Activated CD8-positive, alpha-beta memory T cell treated with anti-CD3 and anti-CD28 coated beads for 1 hour (primary cell): ENCODE measurements at regions not wholly inside any gene's neighbourhood (a gene's known extent, or its start where the extent isn't known, plus 50 kb on each side); places are given as distances from the start of the nearest gene placed in this dataset.
"Not testable (repeated sequence)": the region's sequence is repeated elsewhere in the genome, so short reads cannot be mapped to it uniquely, and the experiment has no call there.

ENCODE experiments used
- DNase-seq, 2 donors: peaks; one replicate each; pipeline ENCODE4 v3.0.0-alpha.2; 2020; ENCODE audit warnings: low read depth in 1 of 2; ENCODE audit errors: extremely low read depth in 1 of 2

DNA sequence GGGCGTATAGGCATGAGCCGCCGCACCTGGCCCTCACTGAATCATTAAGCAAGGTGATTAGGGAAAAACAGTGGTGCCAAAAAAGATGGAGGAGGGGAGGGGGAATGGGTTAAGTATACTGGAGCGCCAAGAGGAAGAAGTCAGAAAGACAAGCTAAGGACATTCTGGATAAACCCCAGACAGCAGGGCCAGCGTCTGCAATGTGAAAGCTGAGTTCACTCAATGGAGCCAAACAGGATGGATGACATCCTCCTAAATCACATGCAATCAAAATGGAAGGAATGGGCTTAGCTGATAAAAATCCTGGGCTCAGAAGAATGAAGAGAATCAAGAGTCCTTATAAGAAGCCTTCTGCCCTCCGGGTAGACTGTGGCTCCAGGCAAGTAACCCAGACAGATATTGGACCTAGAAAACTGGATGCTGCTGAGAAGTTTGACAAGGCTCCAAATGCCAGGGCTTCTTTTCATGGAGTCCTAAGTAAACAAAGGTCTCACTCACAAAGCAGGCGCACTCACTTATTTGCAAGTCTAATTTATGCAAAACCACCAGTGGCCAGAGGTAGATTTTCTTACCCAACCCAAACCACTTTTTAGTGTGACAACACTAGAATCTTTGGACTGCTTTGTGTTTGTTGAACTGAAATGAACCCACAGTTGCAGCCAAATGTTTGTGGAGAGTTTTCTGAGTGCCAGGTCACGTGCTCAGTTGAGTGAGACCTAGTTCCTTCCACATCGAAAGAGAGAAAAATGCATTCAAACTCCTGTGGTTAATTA, 519.1 kb upstream of the AUTS2 start:
- DNase-seq, result no peak

DNA sequence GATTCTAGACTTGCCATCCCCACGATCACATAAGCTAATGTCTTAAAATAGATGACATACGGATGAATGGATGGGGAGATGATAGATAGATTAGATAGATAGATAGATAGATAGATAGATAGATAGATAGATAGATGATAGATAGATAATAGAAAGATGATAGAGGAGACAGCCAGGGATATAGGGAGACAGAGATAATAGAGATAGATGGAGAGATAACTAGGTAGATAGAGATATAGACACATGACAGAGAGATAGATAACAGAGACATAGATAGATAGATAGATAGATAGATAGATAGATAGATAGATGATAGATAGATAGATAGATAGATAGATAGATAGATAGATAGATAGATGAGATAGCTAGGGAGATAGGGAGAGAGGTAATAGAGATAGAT, 511.0 kb upstream of the AUTS2 start:
- not testable (repeated sequence) for DNase-seq

DNA sequence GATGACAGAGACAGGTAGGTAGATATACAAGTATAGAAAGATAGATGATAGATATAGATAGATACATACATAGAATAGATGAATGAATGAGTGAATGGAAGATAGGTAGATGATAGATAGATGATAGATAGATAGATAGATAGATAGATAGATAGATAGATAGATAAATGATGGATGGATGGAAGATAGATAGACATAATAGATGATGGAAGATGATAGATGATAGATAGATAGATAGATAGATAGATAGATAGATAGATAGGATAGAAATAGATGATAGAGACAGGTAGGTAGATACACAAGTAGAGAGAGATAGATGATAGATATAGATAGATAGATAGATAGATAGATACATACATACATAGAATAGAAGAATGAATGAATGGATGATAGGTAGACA, 510.1 kb upstream of the AUTS2 start:
- no peak for DNase-seq

DNA sequence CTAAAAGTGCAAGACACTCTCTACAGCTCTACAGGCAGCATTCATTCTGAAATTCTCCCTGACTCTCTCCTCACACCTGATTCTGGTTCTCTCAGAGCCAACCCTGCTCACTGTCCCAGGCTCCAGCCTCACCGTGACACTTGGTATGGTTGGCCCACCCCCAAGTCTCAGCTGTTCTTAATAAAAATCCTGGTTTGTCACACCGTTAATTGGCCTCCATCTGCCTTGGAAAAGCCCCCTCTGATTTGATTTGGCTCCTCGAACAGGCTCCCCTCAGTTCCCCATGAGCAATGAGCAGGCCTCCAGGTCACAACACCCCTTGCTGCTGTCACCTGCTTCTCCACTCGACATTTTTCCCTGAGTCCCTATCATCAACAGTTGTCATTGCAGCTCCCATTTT, 507.3 kb upstream of the AUTS2 start:
- no peak for DNase-seq

DNA sequence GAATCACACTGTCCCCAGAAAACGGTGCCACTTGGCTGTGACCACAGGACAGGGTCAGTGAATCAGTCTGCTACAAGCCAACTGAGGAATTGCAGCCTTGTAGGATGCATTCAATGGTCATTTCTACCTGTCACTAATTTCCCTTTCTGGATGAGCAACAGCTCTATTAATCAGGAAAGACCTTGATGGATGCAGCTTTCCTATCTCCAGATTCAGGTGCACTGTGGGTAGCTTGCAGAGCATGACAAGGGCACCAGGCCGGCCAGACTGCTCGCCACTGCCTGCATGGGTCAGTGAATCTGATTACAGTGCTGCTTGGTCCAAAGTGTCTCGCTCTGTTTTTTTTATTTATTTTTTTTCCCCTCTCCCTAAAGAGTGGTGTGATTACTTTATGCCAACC, 506.8 kb upstream of the AUTS2 start:
- no peak for DNase-seq

DNA sequence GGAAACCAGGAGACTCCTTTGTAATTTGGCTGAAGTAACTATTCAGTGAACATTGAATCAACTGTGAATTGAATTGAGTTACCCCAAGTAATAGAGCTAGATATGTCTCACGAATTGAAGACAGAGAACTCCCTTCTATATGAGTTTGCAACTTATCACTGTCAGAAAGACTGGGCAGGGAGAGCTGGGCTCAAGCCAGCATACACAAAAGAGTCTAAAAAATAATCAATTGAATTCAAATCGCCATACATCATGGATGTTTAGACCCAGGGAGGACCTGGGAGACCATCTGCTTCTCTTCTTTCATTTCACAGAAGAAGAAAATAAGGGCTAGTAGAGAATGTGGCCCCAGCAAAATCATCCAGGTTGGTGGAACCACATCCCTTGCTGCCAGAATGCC, 503.1 kb upstream of the AUTS2 start:
- no peak for DNase-seq

DNA sequence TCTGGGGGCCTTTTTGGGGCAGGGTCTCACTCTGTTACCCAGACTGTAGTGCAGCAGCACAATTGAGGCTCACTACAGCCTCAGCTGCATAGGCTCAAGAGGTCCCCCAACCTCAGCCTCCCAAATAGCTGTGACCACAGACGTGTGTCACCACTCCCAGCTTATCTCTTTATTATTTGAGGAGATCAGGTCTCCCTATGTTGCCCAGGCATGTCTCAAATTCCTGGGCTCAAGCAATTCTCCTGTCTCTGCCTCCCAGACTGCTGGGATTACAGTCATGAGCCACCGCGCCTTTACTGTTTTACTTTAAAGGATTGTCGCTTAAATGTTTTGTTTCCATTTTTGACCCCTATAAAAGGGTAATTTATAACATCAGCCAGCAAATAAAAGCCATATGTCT, 502.6 kb upstream of the AUTS2 start:
- no peak for DNase-seq

DNA sequence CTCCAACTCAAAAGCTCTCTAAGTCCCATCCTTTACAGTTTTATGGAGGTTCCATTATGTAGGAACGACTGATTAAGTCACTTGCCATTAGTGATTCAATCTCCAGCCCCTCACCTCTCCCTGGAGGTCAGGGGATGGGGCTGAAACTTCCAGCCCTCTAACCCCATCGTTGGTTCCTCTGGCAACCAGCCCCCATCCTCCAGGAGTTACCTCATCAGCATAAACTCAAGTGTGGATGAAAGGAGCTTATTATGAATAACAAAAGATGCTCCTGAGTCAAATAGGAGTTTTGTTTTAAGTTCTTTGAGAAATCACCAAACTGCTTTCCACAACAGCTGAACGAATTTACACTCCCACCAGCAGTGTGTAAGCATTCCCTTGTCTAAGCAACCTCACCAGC, 494.3 kb upstream of the AUTS2 start:
- no peak for DNase-seq

DNA sequence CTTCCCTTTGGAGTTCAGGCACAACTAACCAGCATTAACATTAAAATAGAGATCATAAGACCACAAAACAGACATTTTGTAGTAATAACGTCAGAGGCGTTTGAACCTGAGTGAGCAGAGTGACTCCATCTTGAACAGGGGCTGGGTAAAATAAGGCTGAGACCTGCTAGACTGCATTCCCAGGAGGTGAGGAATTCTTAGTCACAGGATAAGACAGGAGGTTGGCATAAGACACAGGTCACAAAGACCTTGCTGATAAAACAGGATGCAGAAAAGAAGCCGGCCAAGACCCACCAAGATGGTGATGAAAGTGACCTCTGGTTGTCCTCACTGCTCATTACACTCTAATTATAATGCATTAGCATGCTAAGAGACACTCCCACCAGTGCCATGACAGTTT, 493.2 kb upstream of the AUTS2 start:
- no peak for DNase-seq

DNA sequence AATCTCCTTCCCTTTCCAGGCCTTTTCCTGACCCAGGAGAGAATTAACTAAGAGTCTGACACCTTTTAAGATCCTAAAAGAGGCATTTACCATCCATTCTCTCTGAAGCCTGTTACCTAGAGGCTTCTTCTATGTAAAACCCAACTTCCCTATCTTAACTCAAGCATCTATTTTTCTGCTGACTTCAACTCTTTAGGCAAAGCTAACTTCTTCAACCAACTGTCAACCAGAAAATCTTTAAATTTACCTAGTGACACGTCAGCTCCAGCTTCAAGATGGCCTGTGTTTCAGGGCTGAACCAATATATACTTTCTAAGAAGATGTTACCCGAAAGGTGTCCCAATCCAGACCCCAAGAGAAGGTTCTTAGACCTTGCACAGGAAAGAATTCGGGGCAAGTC, 492.3 kb upstream of the AUTS2 start:
- no peak for DNase-seq

DNA sequence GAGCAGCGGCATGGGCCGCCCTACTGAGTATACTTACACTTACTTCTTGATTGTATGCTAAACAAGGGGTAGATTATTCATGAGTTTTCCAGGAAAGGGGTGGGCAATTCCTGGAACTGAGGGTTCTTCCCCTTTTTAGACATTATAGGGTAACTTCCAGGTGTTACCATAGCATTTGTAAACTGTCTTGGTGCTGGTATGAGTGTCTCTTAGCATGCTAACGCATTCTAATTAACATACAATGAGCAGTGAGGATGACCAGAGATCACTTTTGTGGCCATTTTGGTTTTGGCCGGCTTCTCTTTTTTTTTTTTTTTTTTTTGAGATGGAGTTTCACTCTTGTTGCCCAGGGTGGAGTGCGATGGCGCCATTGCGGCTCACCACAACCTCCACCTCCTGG, 491.8 kb upstream of the AUTS2 start:
- DNase-seq, result not testable (repeated sequence)

DNA sequence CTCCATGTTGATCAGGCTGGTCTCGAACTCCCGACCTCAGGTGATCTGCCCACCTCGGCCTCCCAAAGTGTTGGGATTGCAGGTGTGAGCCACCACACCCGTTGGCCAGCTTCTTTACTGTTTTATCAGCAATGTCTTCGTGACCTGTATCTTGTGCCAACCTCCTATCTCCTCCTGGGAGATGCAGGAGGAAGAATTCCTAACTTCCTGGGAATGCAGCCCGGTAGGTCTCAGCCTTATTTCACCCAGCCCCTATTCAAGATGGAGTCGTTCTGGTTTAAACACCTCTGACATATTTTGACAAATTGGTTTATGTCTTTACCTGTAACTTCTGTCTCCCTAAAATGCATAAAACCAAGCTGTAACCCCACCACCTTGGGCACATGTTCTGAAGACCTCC, 491.3 kb upstream of the AUTS2 start:
- not testable (repeated sequence) for DNase-seq

DNA sequence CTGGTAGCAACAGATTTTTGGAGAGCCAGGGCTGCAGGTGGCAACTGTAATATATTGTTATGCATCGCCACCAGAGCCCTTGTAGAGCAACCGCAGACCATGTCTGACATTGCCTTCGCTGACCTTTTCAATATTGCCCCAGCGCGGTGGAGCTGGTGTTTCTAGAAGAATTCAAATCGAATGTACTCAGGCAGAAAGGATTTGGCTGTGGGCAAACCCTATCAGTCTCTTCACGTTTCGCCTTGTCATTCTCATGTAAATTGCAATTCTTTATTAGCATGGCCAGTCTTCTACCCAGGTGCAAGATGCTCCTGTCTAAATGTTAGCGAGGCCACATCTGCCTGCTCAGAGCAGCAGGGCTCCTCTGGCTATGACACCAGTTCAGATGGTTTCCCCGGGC, 490.2 kb upstream of the AUTS2 start:
- no peak for DNase-seq

DNA sequence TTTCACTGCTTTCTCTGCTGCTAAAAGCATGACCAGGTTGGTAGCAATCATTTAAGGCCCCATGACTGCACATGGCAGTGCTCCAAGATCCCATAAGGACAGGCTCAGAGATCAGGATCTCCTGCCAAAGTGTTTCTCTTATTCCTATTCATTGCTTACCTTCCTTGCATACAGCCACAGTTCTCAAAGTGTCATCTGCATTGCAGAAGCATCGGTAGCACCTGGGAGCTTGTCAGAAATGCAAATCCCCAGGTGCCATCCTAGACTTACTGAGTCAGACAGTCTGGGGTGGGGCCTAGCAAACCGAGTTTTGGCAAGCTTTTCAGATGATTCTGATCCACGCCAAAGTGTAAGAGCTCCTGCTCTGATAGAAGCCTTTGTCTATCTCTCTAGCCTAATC, 489.0 kb upstream of the AUTS2 start:
- no peak for DNase-seq

DNA sequence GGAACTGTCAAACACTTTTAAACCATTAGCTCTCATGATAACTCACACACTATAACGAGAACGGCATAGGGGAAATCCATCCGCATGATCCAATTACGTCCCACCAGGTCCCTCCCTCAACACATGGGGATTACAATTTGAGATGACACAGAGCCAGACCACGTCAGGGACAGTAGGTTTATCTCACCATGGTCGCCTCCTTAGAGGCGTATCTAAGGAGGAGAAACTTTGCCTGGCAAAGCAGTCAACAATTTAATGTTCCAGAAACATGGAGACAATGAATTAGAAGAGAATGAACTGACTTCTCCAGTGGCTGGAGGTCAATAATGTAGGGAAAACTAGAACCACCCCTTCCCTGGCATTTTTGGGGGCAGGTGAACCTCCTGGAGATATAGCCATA, 488.4 kb upstream of the AUTS2 start:
- DNase-seq, result no peak

DNA sequence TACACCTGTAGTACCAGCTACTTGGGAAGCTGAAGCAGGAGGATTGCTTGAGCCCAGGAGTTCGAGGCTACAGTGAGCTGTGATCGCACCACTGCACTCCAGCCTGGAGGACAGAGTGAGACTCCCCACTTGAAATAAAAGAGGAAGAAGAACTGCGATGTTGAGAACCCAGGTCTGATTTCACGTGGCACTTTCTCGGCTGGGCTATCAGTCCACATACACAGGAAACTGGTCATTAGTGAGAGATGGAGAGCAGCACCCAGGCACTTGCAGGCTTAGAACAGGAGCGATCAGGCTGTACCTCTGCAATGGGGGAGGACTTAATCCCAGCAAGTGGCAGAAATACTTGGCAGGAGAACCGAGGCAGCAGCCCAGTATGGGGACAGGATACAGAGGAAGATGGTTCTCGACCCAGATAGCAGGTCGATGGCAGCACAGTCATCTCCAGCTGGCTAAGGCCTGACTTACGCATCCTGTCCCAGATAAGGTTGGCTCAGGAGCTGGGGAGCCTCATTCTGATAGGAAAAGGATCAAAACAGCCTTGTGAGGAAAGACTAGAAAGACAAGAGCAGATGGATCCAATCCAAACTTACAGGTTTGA, 487.7 kb upstream of the AUTS2 start:
- DNase-seq, result no peak

DNA sequence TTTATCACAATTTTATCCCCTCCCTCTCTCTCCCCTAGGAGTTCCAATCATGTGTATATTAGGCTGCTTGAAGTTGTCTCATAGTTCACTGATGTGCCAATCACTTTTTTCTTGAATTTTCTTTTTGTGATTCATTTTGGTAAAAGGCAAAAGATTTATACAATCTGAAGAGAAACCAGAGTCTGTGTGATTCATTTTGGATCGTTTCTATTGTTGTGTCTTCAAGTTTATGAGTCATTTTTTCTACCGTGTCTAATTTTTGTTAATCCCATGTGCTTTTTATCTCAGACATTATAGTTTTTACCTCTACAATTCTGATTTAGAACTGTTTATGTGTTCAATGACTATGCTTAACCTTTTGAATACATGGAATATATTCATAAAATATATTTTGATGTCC, 483.9 kb upstream of the AUTS2 start:
- DNase-seq, result no peak

DNA sequence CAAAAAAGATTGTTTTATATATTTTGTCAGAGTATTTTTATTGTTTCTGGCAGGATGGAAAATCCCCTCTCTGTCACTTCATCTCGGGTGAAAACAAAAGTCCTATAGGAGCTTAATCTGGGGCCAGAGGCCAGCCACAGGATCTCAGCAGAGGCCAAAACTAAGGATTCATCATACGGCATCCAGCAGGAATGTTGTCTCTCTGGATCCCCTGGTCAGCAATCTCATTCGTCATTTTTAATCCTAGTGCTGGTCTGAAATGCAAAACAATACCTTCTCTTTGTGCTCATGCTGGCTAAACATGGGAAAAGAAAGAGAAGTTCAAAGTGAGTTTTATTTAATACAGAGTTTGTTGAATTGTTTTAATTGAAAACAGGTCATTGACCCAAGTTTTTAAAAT, 482.5 kb upstream of the AUTS2 start:
- DNase-seq, result no peak

DNA sequence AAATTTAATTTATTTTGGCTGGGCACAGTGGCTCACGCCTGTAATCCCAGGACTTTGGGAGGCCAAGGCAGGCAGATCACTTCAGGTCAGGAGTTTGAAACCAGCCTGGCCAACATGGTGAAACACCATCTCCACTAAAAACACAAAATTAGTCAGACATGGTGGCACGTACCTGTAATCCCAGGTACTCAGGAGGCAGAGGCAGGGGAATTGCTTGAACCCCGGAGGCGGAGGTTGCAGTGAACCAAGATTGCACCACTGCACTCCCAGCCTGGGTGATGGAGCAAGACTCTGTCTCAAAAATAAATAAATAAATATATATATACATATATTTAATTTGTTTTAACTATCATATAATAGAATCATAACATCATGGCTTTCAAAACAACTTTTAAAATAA, 482.1 kb upstream of the AUTS2 start:
- DNase-seq, result not testable (repeated sequence)

DNA sequence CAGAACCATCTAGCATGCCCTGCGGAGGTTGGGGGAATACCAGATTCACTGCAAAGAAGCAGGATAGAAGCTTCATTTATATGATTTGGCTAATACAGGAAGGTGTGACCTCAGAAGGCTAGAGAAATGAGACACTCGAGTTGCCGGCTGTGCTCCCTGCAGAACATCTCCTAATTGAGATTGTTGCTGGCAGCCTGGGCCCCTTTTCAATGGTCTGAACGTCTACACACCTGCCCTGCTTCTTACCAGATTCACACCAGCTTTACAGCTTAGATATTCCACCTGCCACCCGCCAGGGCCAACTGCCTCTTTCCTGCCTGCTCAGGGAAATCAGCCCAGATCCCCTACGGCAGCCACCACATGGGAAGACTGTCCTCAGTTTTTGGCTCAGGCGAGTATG, 475.3 kb upstream of the AUTS2 start:
- DNase-seq, result no peak

DNA sequence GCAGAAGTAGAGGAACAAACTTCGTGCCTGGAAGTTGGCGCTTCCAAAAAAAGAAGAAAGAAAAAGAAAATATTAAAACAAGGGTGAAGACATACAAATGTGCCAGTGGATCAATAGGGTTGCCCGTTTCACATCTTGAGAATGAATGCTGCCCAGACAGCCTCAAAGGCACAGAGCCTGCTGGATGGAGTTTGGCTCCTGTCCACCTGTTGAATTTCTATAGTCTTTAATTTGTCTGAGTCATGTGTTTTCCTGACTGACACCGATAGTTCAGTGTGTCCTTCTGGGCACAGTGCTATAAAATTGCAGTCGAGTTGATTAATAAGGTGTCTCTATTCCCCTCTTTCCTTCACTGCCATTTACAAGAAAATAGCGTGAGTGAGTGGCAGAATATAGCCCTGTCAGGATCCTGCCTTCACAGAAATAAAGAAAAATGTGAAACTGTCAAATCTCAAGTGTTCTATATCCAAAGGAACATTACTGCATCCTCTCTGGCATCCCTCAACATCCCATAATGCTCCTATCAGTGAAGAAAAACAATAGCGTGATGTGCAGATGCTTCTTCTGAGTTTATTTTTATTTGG, 471.3 kb upstream of the AUTS2 start:
- DNase-seq, result no peak

DNA sequence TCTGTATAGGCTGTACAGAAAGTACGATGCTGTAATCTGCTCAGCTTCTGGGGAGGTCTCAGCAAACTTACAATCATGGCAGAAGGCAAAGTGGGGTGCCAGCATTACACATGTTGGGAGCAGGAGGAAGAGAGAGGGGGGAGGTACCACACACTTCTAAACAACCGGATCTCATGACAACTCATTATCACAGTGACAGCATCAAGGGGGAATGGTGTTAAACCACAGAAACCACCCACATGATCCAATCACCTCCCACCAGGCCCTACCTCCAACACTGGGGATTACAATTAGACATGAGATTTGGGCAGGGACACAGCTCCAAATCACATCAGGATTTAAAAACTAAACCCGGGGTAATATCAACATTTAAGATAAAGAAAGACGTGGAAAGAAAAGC, 468.8 kb upstream of the AUTS2 start:
- no peak for DNase-seq

DNA sequence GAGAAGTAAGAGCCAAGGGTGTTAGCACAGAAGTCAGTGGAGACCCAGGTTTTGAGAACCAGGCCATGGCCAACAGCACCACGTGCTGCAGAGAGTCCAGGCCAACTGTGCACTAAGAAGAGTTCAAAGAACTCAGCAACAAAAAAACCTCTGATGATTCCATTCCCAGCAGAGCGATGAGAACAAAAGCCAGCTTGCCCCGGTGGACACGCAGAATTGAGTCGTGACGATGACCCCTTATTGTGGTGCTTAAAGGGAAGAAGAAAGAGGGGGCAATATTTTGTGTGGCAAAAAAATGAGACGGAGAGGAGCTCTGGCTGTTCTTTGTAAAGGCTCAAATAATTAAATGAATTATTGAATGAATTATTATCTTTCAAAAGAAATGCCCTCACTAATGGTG, 468.3 kb upstream of the AUTS2 start:
- no peak for DNase-seq
